Ascending aorta (tissue), 2 donors: ENCODE measurements at regions not wholly inside any gene's neighbourhood (a gene's known extent, or its start where the extent isn't known, plus 50 kb on each side); places are given as distances from the start of the nearest gene placed in this dataset.

Experiments used
- DNase-seq, 2 donors: peaks; one replicate each; pipeline ENCODE4 v3.0.0-alpha.2; 2019; ENCODE audit warnings: low spot score in 2 of 2
- H3K27ac ChIP-seq, 2 donors: fragments of 200-600 bp; sonication (generic); one replicate each; pipeline ENCODE4 v1.5.1; 2016 to 2017; ENCODE audit warnings: mild to moderate bottlenecking in 1 of 2
- H3K27me3 ChIP-seq: fragments of 200-600 bp; sonication (generic); one replicate; pipeline ENCODE4 v1.5.1; 2017
- H3K36me3 ChIP-seq, 2 donors: fragments of 200-600 bp; sonication (generic); one replicate each; pipeline ENCODE4 v1.5.1; 2016
- H3K4me1 ChIP-seq, 2 donors: fragments of 200-600 bp; sonication (generic); one replicate each; pipeline ENCODE4 v1.5.1; 2016 to 2017; ENCODE audit warnings: mild to moderate bottlenecking in 1 of 2
- H3K4me3 ChIP-seq, 2 donors: fragments of 200-600 bp; sonication (generic); one replicate each; pipeline ENCODE4 v1.5.1; 2016 to 2017; ENCODE audit warnings: mild to moderate bottlenecking in 1 of 2
- H3K9me3 ChIP-seq, 2 donors: fragments of 200-600 bp; sonication (generic); one replicate each; pipeline ENCODE4 v1.5.1; 2016
- CTCF ChIP-seq, 3 experiments: fragments of 200-600 bp in 2 of 3; fragments of 450-650 bp in 1 of 3; sonication (generic) in 2 of 3; IDR thresholded peaks; one replicate each; pipeline ENCODE4 v1.5.1; 2016 to 2019; ENCODE audit warnings: antibody characterized with exemption in 3 of 3, mild to moderate bottlenecking in 1 of 3, moderate library complexity in 1 of 3
- intact Hi-C: fragments of 100-400 bp; cut with DNase I; formaldehyde crosslinking; loops from one replicate; pipeline ENCODE4 v1.15.1; 2023

- TF ChIP-seq CTCF (IDR thresholded peaks at IDR 0.05): no peak
- DNase-seq: no peak
Observed at GRCh38 chr15:70503073-70503745, 260.1 kb downstream of the UACA start.

GRCh38 chr15:70502529-70502928, 260.8 kb downstream of the UACA start:
- TF ChIP-seq CTCF (IDR thresholded peaks at IDR 0.05): no peak
- H3K27ac ChIP-seq: no peak overlapping the region
- DNase-seq: no peak
- H3K36me3 ChIP-seq: no peaks in the 10 kb centered on the region
- peaks cover 7 to 32% of the 10 kb centered on the region in 2 donors for H3K4me1 ChIP-seq
- intact Hi-C loops: no loop called here
- H3K4me3 ChIP-seq: no peak overlapping the region
- H3K27me3 ChIP-seq: no peaks in the 10 kb centered on the region
- H3K9me3 ChIP-seq: no peaks in the 10 kb centered on the region

More at GRCh38 chr15:70503073-70503745, 260.1 kb downstream of the UACA start:
- no peak overlapping the region for H3K4me3 ChIP-seq
- H3K4me1 ChIP-seq: peaks cover 7 to 32% of the 10 kb centered on the region in 2 donors
- no peaks in the 10 kb centered on the region for H3K36me3 ChIP-seq
- intact Hi-C loops: no loop called here
- no peaks in the 10 kb centered on the region for H3K27me3 ChIP-seq
- no peak overlapping the region for H3K27ac ChIP-seq
- no peaks in the 10 kb centered on the region for H3K9me3 ChIP-seq

GRCh38 chr15:70501849-70502248, 261.5 kb downstream of the UACA start:
- intact Hi-C loops: no loop called here
- Histone ChIP-seq H3K4me1 (peaks cover 7 to 32% of the 10 kb centered on the region in 2 donors), H3K27ac (no peak overlapping the region), H3K36me3 (no peaks in the 10 kb centered on the region), H3K27me3 (no peaks in the 10 kb centered on the region), H3K9me3 (no peaks in the 10 kb centered on the region), H3K4me3 (no peak overlapping the region)
- no peak for TF ChIP-seq CTCF (IDR thresholded peaks at IDR 0.05)
- no peak for DNase-seq

GRCh38 chr15:70501121-70501727, 262.1 kb downstream of the UACA start:
- H3K4me1 ChIP-seq: peaks cover 7 to 31% of the 10 kb centered on the region in 2 donors
- H3K36me3 ChIP-seq: no peaks in the 10 kb centered on the region
- TF ChIP-seq CTCF (IDR thresholded peaks at IDR 0.05): no peak
- no peak for DNase-seq
- H3K27ac ChIP-seq: no peak overlapping the region
- no peaks in the 10 kb centered on the region for H3K9me3 ChIP-seq
- no peak overlapping the region for H3K4me3 ChIP-seq
- no peaks in the 10 kb centered on the region for H3K27me3 ChIP-seq
- intact Hi-C loops: no loop called here

- intact Hi-C loops: no loop called here
- DNase-seq: no peak
Observed at GRCh38 chr15:70499791-70500190, 263.6 kb downstream of the UACA start.

More at GRCh38 chr15:70499791-70500190, 263.6 kb downstream of the UACA start:
- Histone ChIP-seq H3K4me1 (peaks cover under 1 to 16% of the 10 kb centered on the region in 2 donors), H3K9me3 (no peaks in the 10 kb centered on the region), H3K4me3 (no peak overlapping the region), H3K36me3 (no peaks in the 10 kb centered on the region), H3K27me3 (no peaks in the 10 kb centered on the region), H3K27ac (no peak overlapping the region)
- TF ChIP-seq CTCF (IDR thresholded peaks at IDR 0.05): no peak
